ENCODE measurements at regions not wholly inside any gene's neighbourhood (a gene's known extent, or its start where the extent isn't known, plus 50 kb on each side); places are given as distances from the start of the nearest gene placed in this dataset.

- Histone ChIP-seq H3K27me3 (ENCODE audit: control insufficient read depth, insufficient read depth, low read length) (peaks cover 44% of the 10 kb centered on the region), H3K27ac (ENCODE audit: low read length) (no peak overlapping the region), H3K4me1 (ENCODE audit: control insufficient read depth, insufficient read depth, low read length) (no peaks in the 10 kb centered on the region), H3K36me3 (ENCODE audit: control insufficient read depth, insufficient read depth, low read length) (no peaks in the 10 kb centered on the region), H3K4me3 (ENCODE audit: low read length) (no peak overlapping the region), H3K9me3 (ENCODE audit: control insufficient read depth, low read depth, low read length) (no peaks in the 10 kb centered on the region)
- WGBS (ENCODE audit: insufficient coverage, low lambda C conversion rate), result no CpG with 5 or more reads among the region's 8 CpGs
- DNase-seq, result no peak
Observed at GRCh38 chr5:141762790-141763368, 80.8 kb upstream of the ARAP3 start.

GRCh38 chr5:141762316-141762715 lies 80.3 kb upstream of the ARAP3 start:
- peaks cover 48% of the 10 kb centered on the region for H3K27me3 ChIP-seq (ENCODE audit: control insufficient read depth, insufficient read depth, low read length)
- DNase-seq, result no peak
- no peak overlapping the region for H3K27ac ChIP-seq (ENCODE audit: low read length)
- H3K9me3 ChIP-seq (ENCODE audit: control insufficient read depth, low read depth, low read length), result no peaks in the 10 kb centered on the region
- H3K4me3 ChIP-seq (ENCODE audit: low read length), result no peak overlapping the region
- no peaks in the 10 kb centered on the region for H3K4me1 ChIP-seq (ENCODE audit: control insufficient read depth, insufficient read depth, low read length)
- H3K36me3 ChIP-seq (ENCODE audit: control insufficient read depth, insufficient read depth, low read length), result no peaks in the 10 kb centered on the region
- no CpG with 5 or more reads among the region's 11 CpGs for WGBS (ENCODE audit: insufficient coverage, low lambda C conversion rate)

- Histone ChIP-seq H3K4me3 (ENCODE audit: low read length) (no peak overlapping the region), H3K4me1 (ENCODE audit: control insufficient read depth, insufficient read depth, low read length) (no peaks in the 10 kb centered on the region)
Observed at GRCh38 chr5:141760753-141761152, 78.7 kb upstream of the ARAP3 start.

GRCh38 chr5:141760193-141760592 lies 78.2 kb upstream of the ARAP3 start:
- Histone ChIP-seq H3K9me3 (ENCODE audit: control insufficient read depth, low read depth, low read length) (no peaks in the 10 kb centered on the region), H3K4me3 (ENCODE audit: low read length) (no peak overlapping the region), H3K36me3 (ENCODE audit: control insufficient read depth, insufficient read depth, low read length) (no peaks in the 10 kb centered on the region), H3K4me1 (ENCODE audit: control insufficient read depth, insufficient read depth, low read length) (no peaks in the 10 kb centered on the region), H3K27me3 (ENCODE audit: control insufficient read depth, insufficient read depth, low read length) (peaks cover 52% of the 10 kb centered on the region), H3K27ac (ENCODE audit: low read length) (no peak overlapping the region)
- WGBS (ENCODE audit: insufficient coverage, low lambda C conversion rate), result no CpG with 5 or more reads among the region's 4 CpGs
- no peak for DNase-seq

More at GRCh38 chr5:141760753-141761152, 78.7 kb upstream of the ARAP3 start:
- Histone ChIP-seq H3K27me3 (ENCODE audit: control insufficient read depth, insufficient read depth, low read length) (peaks cover 48% of the 10 kb centered on the region), H3K27ac (ENCODE audit: low read length) (no peak overlapping the region), H3K36me3 (ENCODE audit: control insufficient read depth, insufficient read depth, low read length) (no peaks in the 10 kb centered on the region), H3K9me3 (ENCODE audit: control insufficient read depth, low read depth, low read length) (no peaks in the 10 kb centered on the region)
- WGBS (ENCODE audit: insufficient coverage, low lambda C conversion rate), result no CpG with 5 or more reads among the region's 10 CpGs
- DNase-seq, result no peak

- DNase-seq, result peak in 1 of 2 donors; percentile 23
- H3K4me3 ChIP-seq (ENCODE audit: low read length), result no peak overlapping the region
- no CpG with 5 or more reads among the region's 22 CpGs for WGBS (ENCODE audit: insufficient coverage, low lambda C conversion rate)
- H3K36me3 ChIP-seq (ENCODE audit: control insufficient read depth, insufficient read depth, low read length), result no peaks in the 10 kb centered on the region
- H3K4me1 ChIP-seq (ENCODE audit: control insufficient read depth, insufficient read depth, low read length), result no peaks in the 10 kb centered on the region
- H3K9me3 ChIP-seq (ENCODE audit: control insufficient read depth, low read depth, low read length), result peaks cover 2% of the 10 kb centered on the region
- H3K27ac ChIP-seq (ENCODE audit: low read length), result no peak overlapping the region
- peaks cover 70% of the 10 kb centered on the region for H3K27me3 ChIP-seq (ENCODE audit: control insufficient read depth, insufficient read depth, low read length)
Observed at GRCh38 chr5:141758310-141758998, 76.4 kb upstream of the ARAP3 start.

GRCh38 chr5:141757402-141757801 lies 75.4 kb upstream of the ARAP3 start:
- no peak overlapping the region for H3K4me3 ChIP-seq (ENCODE audit: low read length)
- no peaks in the 10 kb centered on the region for H3K4me1 ChIP-seq (ENCODE audit: control insufficient read depth, insufficient read depth, low read length)
- H3K27me3 ChIP-seq (ENCODE audit: control insufficient read depth, insufficient read depth, low read length), result peaks cover 77% of the 10 kb centered on the region
- no peaks in the 10 kb centered on the region for H3K36me3 ChIP-seq (ENCODE audit: control insufficient read depth, insufficient read depth, low read length)
- H3K27ac ChIP-seq (ENCODE audit: low read length), result no peak overlapping the region
- peaks cover 7% of the 10 kb centered on the region for H3K9me3 ChIP-seq (ENCODE audit: control insufficient read depth, low read depth, low read length)
- peak; percentile 31 to 37 for DNase-seq
- WGBS (ENCODE audit: insufficient coverage, low lambda C conversion rate), result no CpG with 5 or more reads among the region's 6 CpGs

GRCh38 chr5:141756196-141756595 lies 74.2 kb upstream of the ARAP3 start:
- Histone ChIP-seq H3K36me3 (ENCODE audit: control insufficient read depth, insufficient read depth, low read length) (no peaks in the 10 kb centered on the region), H3K4me3 (ENCODE audit: low read length) (no peak overlapping the region), H3K27ac (ENCODE audit: low read length) (no peak overlapping the region), H3K4me1 (ENCODE audit: control insufficient read depth, insufficient read depth, low read length) (no peaks in the 10 kb centered on the region), H3K9me3 (ENCODE audit: control insufficient read depth, low read depth, low read length) (peaks cover 7% of the 10 kb centered on the region), H3K27me3 (ENCODE audit: control insufficient read depth, insufficient read depth, low read length) (peaks cover 69% of the 10 kb centered on the region)
- DNase-seq, result no peak
- no CpG with 5 or more reads among the region's 3 CpGs for WGBS (ENCODE audit: insufficient coverage, low lambda C conversion rate)

GRCh38 chr5:141753971-141754713 lies 72.1 kb upstream of the ARAP3 start:
- DNase-seq, result peak in 1 of 2 donors; percentile 22
- H3K36me3 ChIP-seq (ENCODE audit: control insufficient read depth, insufficient read depth, low read length), result no peaks in the 10 kb centered on the region
- no peaks in the 10 kb centered on the region for H3K4me1 ChIP-seq (ENCODE audit: control insufficient read depth, insufficient read depth, low read length)
- H3K4me3 ChIP-seq (ENCODE audit: low read length), result no peak overlapping the region
- WGBS (ENCODE audit: insufficient coverage, low lambda C conversion rate), result 18% methylated on average over 2 of the region's 11 CpGs
- peaks cover 7% of the 10 kb centered on the region for H3K9me3 ChIP-seq (ENCODE audit: control insufficient read depth, low read depth, low read length)
- H3K27ac ChIP-seq (ENCODE audit: low read length), result no peak overlapping the region
- peaks cover 58% of the 10 kb centered on the region for H3K27me3 ChIP-seq (ENCODE audit: control insufficient read depth, insufficient read depth, low read length)

- Histone ChIP-seq H3K4me1 (ENCODE audit: control insufficient read depth, insufficient read depth, low read length) (no peaks in the 10 kb centered on the region), H3K9me3 (ENCODE audit: control insufficient read depth, low read depth, low read length) (peaks cover 7% of the 10 kb centered on the region), H3K4me3 (ENCODE audit: low read length) (no peak overlapping the region), H3K27me3 (ENCODE audit: control insufficient read depth, insufficient read depth, low read length) (peaks cover 54% of the 10 kb centered on the region), H3K36me3 (ENCODE audit: control insufficient read depth, insufficient read depth, low read length) (no peaks in the 10 kb centered on the region), H3K27ac (ENCODE audit: low read length) (no peak overlapping the region)
- no peak for DNase-seq
- no CpG with 5 or more reads among the region's 51 CpGs for WGBS (ENCODE audit: insufficient coverage, low lambda C conversion rate)
Observed at GRCh38 chr5:141753143-141753970, 71.3 kb upstream of the ARAP3 start.

Measured in large intestine (tissue), 3 donors.